Activated T-helper 1 cell treated with anti-CD3 and anti-CD28 coated beads, Interleukin-12 subunit alpha, Interleukin-12 subunit beta, Interleukin-2, Interleukin-4 antibody, amounts not matched to agents 30 ng/mL and 10 ng/mL and 1 ng/mL, durations not matched to agents 14 hours and 24 hours and 36 hours (primary cell): ENCODE measurements at regions not wholly inside any gene's neighbourhood (a gene's known extent, or its start where the extent isn't known, plus 50 kb on each side); places are given as distances from the start of the nearest gene placed in this dataset.

ENCODE experiments used
- DNase-seq: peaks from one replicate; pipeline ENCODE4 v3.0.0; 2021; ENCODE audit warnings: low spot score
- H3K27ac Mint-ChIP-seq: one replicate; pipeline ENCODE4 v1.8.0; 2021; ENCODE audit warnings: mild to moderate bottlenecking, mixed read lengths
- H3K27me3 Mint-ChIP-seq: one replicate; pipeline ENCODE4 v1.8.0; 2022; ENCODE audit warnings: mild to moderate bottlenecking, moderate library complexity, mixed read lengths; ENCODE audit not compliant: insufficient read depth
- H3K36me3 Mint-ChIP-seq: one replicate; pipeline ENCODE4 v1.8.0; 2021; ENCODE audit warnings: low read depth, mixed read lengths
- H3K4me1 Mint-ChIP-seq: one replicate; pipeline ENCODE4 v1.8.0; 2021; ENCODE audit warnings: low read depth, mixed read lengths
- H3K4me3 Mint-ChIP-seq: one replicate; pipeline ENCODE4 v1.8.0; 2021; ENCODE audit warnings: mild to moderate bottlenecking, moderate library complexity, mixed read lengths
- H3K9me3 Mint-ChIP-seq: one replicate; pipeline ENCODE4 v1.8.0; 2021; ENCODE audit warnings: mixed read lengths
- intact Hi-C: fragments of 100-400 bp; cut with micrococcal nuclease; formaldehyde crosslinking; loops from one replicate; pipeline ENCODE4 v1.15.1; 2024

DNA sequence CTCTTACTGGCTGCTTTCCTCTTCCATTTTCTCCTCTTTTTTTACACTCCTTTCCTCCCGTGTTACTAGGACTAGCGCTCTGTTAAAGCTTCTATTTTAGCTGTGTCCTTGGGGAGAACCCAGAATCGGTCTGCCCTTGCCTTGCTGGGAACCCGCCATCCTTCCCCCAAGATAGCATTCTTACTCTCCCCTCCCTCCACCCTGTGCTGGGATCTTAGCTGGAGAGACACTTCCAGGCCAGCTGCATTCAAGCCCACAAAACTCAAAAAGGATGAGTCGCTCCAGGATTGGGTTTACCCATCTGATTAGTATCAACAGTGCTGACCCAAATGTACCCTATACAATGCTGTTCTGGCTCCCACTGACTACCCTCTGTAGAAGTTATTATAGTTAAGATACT is 200.5 kb upstream of the ASIC2 start:
- no peak for DNase-seq
- Mint-ChIP-seq H3K36me3 (no peaks in the 10 kb centered on the region), H3K9me3 (no peaks in the 10 kb centered on the region), H3K4me1 (no peaks in the 10 kb centered on the region), H3K27ac (no peak overlapping the region), H3K27me3 (peaks cover 2% of the 10 kb centered on the region), H3K4me3 (no peak overlapping the region)
- intact Hi-C loops: no loop called here

- Mint-ChIP-seq H3K4me3 (no peak overlapping the region), H3K36me3 (no peaks in the 10 kb centered on the region), H3K27me3 (peaks cover 2% of the 10 kb centered on the region), H3K27ac (no peak overlapping the region), H3K4me1 (no peaks in the 10 kb centered on the region), H3K9me3 (no peaks in the 10 kb centered on the region)
- intact Hi-C loops: no loop called here
- DNase-seq: no peak
Observed at GRCh38 chr17:33494151-33494550, 201.1 kb upstream of the ASIC2 start.

DNA sequence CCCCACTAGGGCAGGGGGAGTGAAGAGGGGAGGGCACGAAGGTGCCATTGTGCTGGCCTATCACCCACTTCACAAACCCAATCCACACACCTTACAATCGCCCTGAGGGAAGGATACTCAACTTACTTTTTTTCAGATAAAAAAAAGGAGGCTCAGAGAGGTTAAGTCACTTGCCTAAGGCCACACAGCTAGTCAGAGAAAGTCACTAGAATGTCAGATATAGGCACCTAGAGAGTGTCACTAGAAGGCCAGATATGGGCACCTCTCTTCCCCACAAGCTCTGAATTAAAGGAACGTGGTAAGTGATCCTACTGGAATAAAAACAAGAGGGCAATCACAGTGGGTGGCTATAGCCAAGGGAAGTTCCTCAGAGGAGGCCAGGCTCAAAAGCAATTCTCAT is 204.5 kb upstream of the ASIC2 start:
- Mint-ChIP-seq H3K27me3 (peaks cover 2% of the 10 kb centered on the region), H3K9me3 (no peaks in the 10 kb centered on the region), H3K36me3 (no peaks in the 10 kb centered on the region), H3K4me1 (no peaks in the 10 kb centered on the region), H3K27ac (no peak overlapping the region), H3K4me3 (no peak overlapping the region)
- DNase-seq: no peak
- intact Hi-C loops: no loop called here

- peaks cover 6% of the 10 kb centered on the region for H3K27me3 Mint-ChIP-seq
Observed at GRCh38 chr17:33498069-33498468, 205.0 kb upstream of the ASIC2 start.

GRCh38 chr17:33499040-33499439 is 205.9 kb upstream of the ASIC2 start:
- peaks cover 6% of the 10 kb centered on the region for H3K27me3 Mint-ChIP-seq
- no peak overlapping the region for H3K4me3 Mint-ChIP-seq
- intact Hi-C loops: no loop called here
- DNase-seq: no peak
- H3K9me3 Mint-ChIP-seq: no peaks in the 10 kb centered on the region
- no peaks in the 10 kb centered on the region for H3K4me1 Mint-ChIP-seq
- no peaks in the 10 kb centered on the region for H3K36me3 Mint-ChIP-seq
- H3K27ac Mint-ChIP-seq: no peak overlapping the region

More at GRCh38 chr17:33498069-33498468, 205.0 kb upstream of the ASIC2 start:
- Mint-ChIP-seq H3K4me1 (no peaks in the 10 kb centered on the region), H3K36me3 (no peaks in the 10 kb centered on the region), H3K9me3 (no peaks in the 10 kb centered on the region), H3K27ac (no peak overlapping the region), H3K4me3 (no peak overlapping the region)
- intact Hi-C loops: no loop called here
- DNase-seq: no peak

DNA sequence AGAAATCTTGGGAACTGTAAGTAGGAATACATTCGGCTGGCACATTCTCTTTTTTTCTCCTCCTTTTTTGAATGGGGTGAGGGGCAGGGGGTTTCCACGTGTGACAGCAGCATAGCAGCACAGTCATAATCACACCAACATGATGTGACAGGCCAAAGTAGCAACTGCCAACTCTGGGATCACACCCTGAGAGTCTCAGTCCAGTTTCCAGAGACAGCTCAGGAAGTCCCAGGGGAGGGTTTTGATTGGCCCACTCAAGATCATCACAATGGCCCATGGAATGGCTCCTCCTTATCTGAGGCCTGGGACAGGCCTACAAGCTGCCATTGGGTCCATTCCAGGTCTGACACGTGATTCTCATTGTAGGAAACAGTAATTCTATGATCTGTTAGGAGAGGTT is 207.1 kb upstream of the ASIC2 start:
- Mint-ChIP-seq H3K27me3 (peaks cover 6% of the 10 kb centered on the region), H3K4me3 (no peak overlapping the region), H3K36me3 (no peaks in the 10 kb centered on the region)

GRCh38 chr17:33501185-33501584 is 208.1 kb upstream of the ASIC2 start:
- no peak for DNase-seq
- no peaks in the 10 kb centered on the region for H3K36me3 Mint-ChIP-seq
- no peak overlapping the region for H3K4me3 Mint-ChIP-seq
- H3K4me1 Mint-ChIP-seq: no peaks in the 10 kb centered on the region
- intact Hi-C loops: no loop called here
- no peak overlapping the region for H3K27ac Mint-ChIP-seq
- H3K27me3 Mint-ChIP-seq: peaks cover 5% of the 10 kb centered on the region
- H3K9me3 Mint-ChIP-seq: no peaks in the 10 kb centered on the region

More for the DNA sequence above, 207.1 kb upstream of the ASIC2 start:
- DNase-seq: no peak
- Mint-ChIP-seq H3K9me3 (no peaks in the 10 kb centered on the region), H3K4me1 (no peaks in the 10 kb centered on the region), H3K27ac (no peak overlapping the region)
- intact Hi-C loops: no loop called here

DNA sequence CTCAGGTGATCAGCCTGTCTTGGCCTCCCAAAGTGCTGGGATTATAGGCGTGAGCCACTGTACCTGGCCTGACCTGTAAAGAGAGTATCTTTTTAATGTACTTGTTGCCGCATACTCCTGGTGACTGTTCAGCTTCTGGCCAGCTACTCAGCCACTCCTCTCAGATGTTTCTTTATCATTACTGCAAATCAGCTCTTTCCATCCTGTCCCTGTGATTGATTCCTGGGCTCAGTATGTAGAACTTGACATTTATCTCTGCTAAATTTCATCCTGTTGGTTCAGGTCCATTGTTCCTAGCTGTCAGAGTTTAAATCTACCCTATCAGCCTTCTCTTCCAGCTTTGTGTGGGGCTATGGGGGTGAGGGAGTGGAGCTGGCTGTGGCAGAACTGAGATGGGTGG is 211.5 kb upstream of the ASIC2 start:
- peaks cover 8% of the 10 kb centered on the region for H3K27me3 Mint-ChIP-seq
- no peaks in the 10 kb centered on the region for H3K9me3 Mint-ChIP-seq
- H3K27ac Mint-ChIP-seq: no peak overlapping the region
- no peak overlapping the region for H3K4me3 Mint-ChIP-seq
- H3K36me3 Mint-ChIP-seq: no peaks in the 10 kb centered on the region
- DNase-seq: no peak
- intact Hi-C loops: no loop called here
- no peaks in the 10 kb centered on the region for H3K4me1 Mint-ChIP-seq

GRCh38 chr17:33506889-33507650 is 214.0 kb upstream of the ASIC2 start:
- intact Hi-C loops: no loop called here
- DNase-seq: no peak
- Mint-ChIP-seq H3K4me3 (no peak overlapping the region), H3K36me3 (no peaks in the 10 kb centered on the region), H3K27ac (peak overlapping the region; percentile 20), H3K27me3 (peaks cover 8% of the 10 kb centered on the region), H3K4me1 (peaks cover 10% of the 10 kb centered on the region), H3K9me3 (no peaks in the 10 kb centered on the region)

DNA sequence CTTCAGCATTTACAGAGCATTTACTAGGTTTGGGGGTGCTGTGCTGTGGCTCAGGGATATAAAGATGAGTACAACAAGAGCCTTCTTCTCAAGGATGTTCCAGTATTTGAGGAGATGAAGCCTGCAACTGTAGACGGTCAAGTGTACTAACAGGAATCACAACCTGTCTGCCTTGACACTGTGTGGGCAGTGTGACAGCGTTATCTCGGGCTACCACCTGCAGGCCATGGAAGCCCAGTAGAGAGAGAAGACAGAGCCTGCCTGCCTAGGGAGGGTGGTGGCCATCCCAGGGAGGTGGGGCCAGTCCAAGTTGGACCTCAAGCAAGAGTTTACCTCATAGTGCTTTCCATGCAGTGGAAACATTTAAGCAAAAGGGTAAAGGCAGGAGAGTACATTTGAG is 215.1 kb upstream of the ASIC2 start:
- H3K27me3 Mint-ChIP-seq: peaks cover 4% of the 10 kb centered on the region

GRCh38 chr17:33509331-33509730 is 216.2 kb upstream of the ASIC2 start:
- H3K36me3 Mint-ChIP-seq: no peaks in the 10 kb centered on the region

More for the DNA sequence above, 215.1 kb upstream of the ASIC2 start:
- peaks cover 3% of the 10 kb centered on the region for H3K9me3 Mint-ChIP-seq
- peaks cover 11% of the 10 kb centered on the region for H3K4me1 Mint-ChIP-seq
- no peak overlapping the region for H3K27ac Mint-ChIP-seq
- intact Hi-C loops: no loop called here
- no peak for DNase-seq
- no peaks in the 10 kb centered on the region for H3K36me3 Mint-ChIP-seq
- H3K4me3 Mint-ChIP-seq: no peak overlapping the region

GRCh38 chr17:33511670-33512069 is 218.6 kb upstream of the ASIC2 start:
- Mint-ChIP-seq H3K4me3 (no peak overlapping the region), H3K27me3 (peaks cover 4% of the 10 kb centered on the region), H3K27ac (no peak overlapping the region), H3K36me3 (no peaks in the 10 kb centered on the region), H3K4me1 (peaks cover 11% of the 10 kb centered on the region), H3K9me3 (peaks cover 3% of the 10 kb centered on the region)
- intact Hi-C loops: no loop called here
- peak; percentile 1 for DNase-seq

More at GRCh38 chr17:33509331-33509730, 216.2 kb upstream of the ASIC2 start:
- H3K27me3 Mint-ChIP-seq: peaks cover 4% of the 10 kb centered on the region
- no peak overlapping the region for H3K4me3 Mint-ChIP-seq
- intact Hi-C loops: no loop called here
- no peak overlapping the region for H3K27ac Mint-ChIP-seq
- no peak for DNase-seq
- peaks cover 11% of the 10 kb centered on the region for H3K4me1 Mint-ChIP-seq
- peaks cover 3% of the 10 kb centered on the region for H3K9me3 Mint-ChIP-seq

- no peak for DNase-seq
- intact Hi-C loops: no loop called here
- H3K4me1 Mint-ChIP-seq: peaks cover 11% of the 10 kb centered on the region
- H3K4me3 Mint-ChIP-seq: no peak overlapping the region
- H3K36me3 Mint-ChIP-seq: no peaks in the 10 kb centered on the region
- peaks cover 3% of the 10 kb centered on the region for H3K27me3 Mint-ChIP-seq
- no peak overlapping the region for H3K27ac Mint-ChIP-seq
- H3K9me3 Mint-ChIP-seq: peaks cover 3% of the 10 kb centered on the region
Observed at GRCh38 chr17:33512113-33512512, 219.0 kb upstream of the ASIC2 start.

DNA sequence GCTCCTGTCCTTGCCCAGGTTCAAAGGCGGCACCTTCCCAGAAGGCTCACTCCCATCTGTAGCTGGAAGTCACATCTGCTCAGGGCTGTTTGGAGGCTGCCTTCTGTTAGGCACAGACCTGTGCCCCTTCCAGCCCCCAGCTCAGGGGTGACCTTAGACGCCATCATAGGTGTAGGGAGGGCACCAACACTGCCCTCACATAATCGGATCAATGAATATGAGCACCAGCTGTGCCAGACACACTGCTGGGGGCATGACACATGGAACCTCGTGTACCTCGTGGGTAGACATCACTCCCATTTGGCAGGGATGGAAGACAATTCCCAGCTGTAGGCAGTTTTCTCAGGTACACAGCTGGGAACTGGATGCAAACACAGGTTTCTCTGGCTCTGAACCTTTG is 220.7 kb upstream of the ASIC2 start:
- Mint-ChIP-seq H3K4me3 (no peak overlapping the region), H3K36me3 (no peaks in the 10 kb centered on the region), H3K9me3 (peaks cover 3% of the 10 kb centered on the region), H3K27me3 (no peaks in the 10 kb centered on the region), H3K27ac (no peak overlapping the region), H3K4me1 (peaks cover 11% of the 10 kb centered on the region)
- no peak for DNase-seq
- intact Hi-C loops: no loop called here
